Type B pancreatic cell (in vitro differentiated cells): ENCODE measurements at regions not wholly inside any gene's neighbourhood (a gene's known extent, or its start where the extent isn't known, plus 50 kb on each side); places are given as distances from the start of the nearest gene placed in this dataset.

ENCODE experiments used
- DNase-seq: peaks from one replicate; pipeline ENCODE4 v3.0.0; 2021; ENCODE audit warnings: mixed read lengths; ENCODE audit not compliant: unreplicated experiment; ENCODE audit errors: extremely low spot score
- H3K27ac Mint-ChIP-seq: 2 replicates; pipeline ENCODE4 v1.8.0; 2021; ENCODE audit warnings: mild to moderate bottlenecking, mixed read lengths
- H3K27me3 Mint-ChIP-seq: 2 replicates; pipeline ENCODE4 v1.8.0; 2021; ENCODE audit warnings: mixed read lengths
- H3K36me3 Mint-ChIP-seq: 2 replicates; pipeline ENCODE4 v1.8.0; 2021; ENCODE audit warnings: mixed read lengths
- H3K4me1 Mint-ChIP-seq: one replicate; pipeline ENCODE4 v1.8.0; 2021; ENCODE audit warnings: mixed read lengths; ENCODE audit not compliant: unreplicated experiment
- H3K4me3 Mint-ChIP-seq: 2 replicates; pipeline ENCODE4 v1.8.0; 2021; ENCODE audit warnings: mild to moderate bottlenecking, mixed read lengths
- H3K9me3 Mint-ChIP-seq: 2 replicates; pipeline ENCODE4 v1.8.0; 2021; ENCODE audit warnings: mixed read lengths
- TF ChIP-seq, protein P1 (sequence below): fragments of 200-600 bp; sonication (generic); conservative IDR thresholded peaks from 2 replicates; pipeline ENCODE4 v1.5.0; 2021; ENCODE audit warnings: antibody characterized with exemption, mild to moderate bottlenecking

DNA sequence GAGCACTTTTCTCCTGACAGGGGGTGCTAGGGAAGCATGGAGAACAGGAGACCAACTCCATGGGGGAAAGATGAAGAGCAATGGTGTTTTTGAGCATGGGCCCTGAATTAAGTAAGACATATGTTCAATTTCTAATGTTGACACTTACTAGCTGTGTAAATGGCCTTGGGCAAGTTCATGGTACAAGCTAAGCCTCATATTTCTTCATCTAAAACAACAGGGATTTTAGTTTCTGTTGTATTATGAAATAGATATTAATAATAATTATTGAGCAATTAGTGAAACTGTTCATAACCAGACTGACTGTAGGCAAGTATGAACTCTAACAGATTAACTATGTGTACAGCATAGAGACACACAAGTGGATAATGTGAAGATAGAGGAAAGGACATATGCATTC, 515.0 kb upstream of the FAT1 start:
- Mint-ChIP-seq H3K36me3 (no peaks in the 10 kb centered on the region), H3K4me1 (peaks cover 10% of the 10 kb centered on the region), H3K4me3 (no peak overlapping the region), H3K9me3 (no peaks in the 10 kb centered on the region), H3K27ac (no peak overlapping the region), H3K27me3 (peaks cover 38% of the 10 kb centered on the region)
- TF ChIP-seq, protein P1, sequence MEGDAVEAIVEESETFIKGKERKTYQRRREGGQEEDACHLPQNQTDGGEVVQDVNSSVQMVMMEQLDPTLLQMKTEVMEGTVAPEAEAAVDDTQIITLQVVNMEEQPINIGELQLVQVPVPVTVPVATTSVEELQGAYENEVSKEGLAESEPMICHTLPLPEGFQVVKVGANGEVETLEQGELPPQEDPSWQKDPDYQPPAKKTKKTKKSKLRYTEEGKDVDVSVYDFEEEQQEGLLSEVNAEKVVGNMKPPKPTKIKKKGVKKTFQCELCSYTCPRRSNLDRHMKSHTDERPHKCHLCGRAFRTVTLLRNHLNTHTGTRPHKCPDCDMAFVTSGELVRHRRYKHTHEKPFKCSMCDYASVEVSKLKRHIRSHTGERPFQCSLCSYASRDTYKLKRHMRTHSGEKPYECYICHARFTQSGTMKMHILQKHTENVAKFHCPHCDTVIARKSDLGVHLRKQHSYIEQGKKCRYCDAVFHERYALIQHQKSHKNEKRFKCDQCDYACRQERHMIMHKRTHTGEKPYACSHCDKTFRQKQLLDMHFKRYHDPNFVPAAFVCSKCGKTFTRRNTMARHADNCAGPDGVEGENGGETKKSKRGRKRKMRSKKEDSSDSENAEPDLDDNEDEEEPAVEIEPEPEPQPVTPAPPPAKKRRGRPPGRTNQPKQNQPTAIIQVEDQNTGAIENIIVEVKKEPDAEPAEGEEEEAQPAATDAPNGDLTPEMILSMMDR: no peak
- DNase-seq: no peak

- peaks cover 9% of the 10 kb centered on the region for H3K4me1 Mint-ChIP-seq
- peaks cover 13% of the 10 kb centered on the region for H3K27me3 Mint-ChIP-seq
- no peaks in the 10 kb centered on the region for H3K9me3 Mint-ChIP-seq
- H3K36me3 Mint-ChIP-seq: no peaks in the 10 kb centered on the region
- DNase-seq: no peak
- TF ChIP-seq, protein P1: no peak
- no peak overlapping the region for H3K27ac Mint-ChIP-seq
- H3K4me3 Mint-ChIP-seq: no peak overlapping the region
These were observed 528.2 kb upstream of the FAT1 start for GRCh38 chr4:187251896-187252295.

GRCh38 chr4:187256897-187257296, 533.2 kb upstream of the FAT1 start:
- TF ChIP-seq, protein P1: no peak
- no peak overlapping the region for H3K4me3 Mint-ChIP-seq
- H3K9me3 Mint-ChIP-seq: peaks cover 4% of the 10 kb centered on the region
- no peaks in the 10 kb centered on the region for H3K36me3 Mint-ChIP-seq
- H3K27me3 Mint-ChIP-seq: peaks cover 11% of the 10 kb centered on the region
- no peak for DNase-seq
- no peak overlapping the region for H3K27ac Mint-ChIP-seq
- peaks cover 15% of the 10 kb centered on the region for H3K4me1 Mint-ChIP-seq

- H3K4me3 Mint-ChIP-seq: no peak overlapping the region
- H3K4me1 Mint-ChIP-seq: peaks cover 15% of the 10 kb centered on the region
- peaks cover 4% of the 10 kb centered on the region for H3K9me3 Mint-ChIP-seq
- H3K27ac Mint-ChIP-seq: no peak overlapping the region
- peaks cover 10% of the 10 kb centered on the region for H3K27me3 Mint-ChIP-seq
- TF ChIP-seq, protein P1: no peak
- H3K36me3 Mint-ChIP-seq: no peaks in the 10 kb centered on the region
- DNase-seq: no peak
These were observed 535.2 kb upstream of the FAT1 start for GRCh38 chr4:187258651-187259401.

DNA sequence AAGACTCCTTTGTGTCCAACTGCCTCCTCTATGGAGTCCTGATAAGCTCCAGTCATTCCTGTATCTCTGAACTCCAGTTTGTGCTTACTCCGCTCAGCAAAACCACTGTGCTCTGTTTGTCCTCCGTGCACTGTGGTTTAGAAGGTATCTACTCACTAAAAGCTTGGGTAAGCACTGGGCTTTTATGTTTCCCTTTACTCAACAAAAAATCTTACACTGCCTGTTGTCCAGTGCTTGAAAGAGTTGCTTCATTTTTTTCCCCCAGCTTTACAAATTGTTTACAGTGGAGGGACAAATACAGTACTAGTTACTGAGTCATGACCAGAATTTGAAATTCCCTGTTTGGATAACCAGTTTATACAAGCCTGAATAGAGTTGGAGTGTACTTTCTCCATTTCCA, 545.3 kb upstream of the FAT1 start:
- no peak for DNase-seq
- Mint-ChIP-seq H3K27me3 (peaks cover 3% of the 10 kb centered on the region), H3K4me1 (no peaks in the 10 kb centered on the region), H3K9me3 (no peaks in the 10 kb centered on the region), H3K36me3 (no peaks in the 10 kb centered on the region), H3K27ac (no peak overlapping the region), H3K4me3 (no peak overlapping the region)
- TF ChIP-seq, protein P1: no peak
